Uterus (tissue), 3 donors: ENCODE measurements at regions not wholly inside any gene's neighbourhood (a gene's known extent, or its start where the extent isn't known, plus 50 kb on each side); places are given as distances from the start of the nearest gene placed in this dataset.

Source experiments
- DNase-seq, 2 donors: peaks; one replicate each; pipeline ENCODE4 v3.0.0-alpha.2; 2019 to 2020
- H3K27ac ChIP-seq, 2 donors: fragments of 200-600 bp; sonication (generic); 1 replicate in 1 of 2; 2 replicates in 1 of 2; pipeline ENCODE4 v1.5.1; 2016 to 2018
- H3K27me3 ChIP-seq, 2 donors: fragments of 200-600 bp; sonication (generic); one replicate each; pipeline ENCODE4 v1.5.1; 2018 to 2019; ENCODE audit warnings: control low read depth in 1 of 2
- H3K36me3 ChIP-seq, 2 donors: fragments of 200-600 bp; sonication (generic); one replicate each; pipeline ENCODE4 v1.5.1; 2019; ENCODE audit warnings: control low read depth in 1 of 2
- H3K4me1 ChIP-seq, 2 donors: fragments of 200-600 bp; sonication (generic); one replicate each; pipeline ENCODE4 v1.5.1; 2018 to 2019; ENCODE audit warnings: control low read depth in 1 of 2
- H3K4me3 ChIP-seq, 2 donors: fragments of 200-600 bp; sonication (generic); 1 replicate in 1 of 2; 2 replicates in 1 of 2; pipeline ENCODE4 v1.5.1; 2018 to 2019; ENCODE audit warnings: mild to moderate bottlenecking in 1 of 2
- H3K9me3 ChIP-seq, 2 donors: fragments of 200-600 bp; sonication (generic); one replicate each; pipeline ENCODE4 v1.5.1; 2019; ENCODE audit warnings: control low read depth in 1 of 2
- CTCF ChIP-seq, 4 experiments: fragments of 200-600 bp in 2 of 4; fragments of 450-650 bp in 2 of 4; sonication (generic) in 2 of 4; IDR thresholded peaks; one replicate each; pipeline ENCODE4 v1.5.1; 2016 to 2019; ENCODE audit warnings: antibody characterized with exemption in 4 of 4, mild to moderate bottlenecking in 2 of 4, moderate library complexity in 1 of 4
- POLR2A ChIP-seq, 2 donors: fragments of 450-650 bp; IDR thresholded peaks; one replicate each; pipeline ENCODE4 v1.6.1; 2016; ENCODE audit warnings: antibody characterized with exemption in 2 of 2, mild to moderate bottlenecking in 1 of 2, moderate library complexity in 1 of 2
- intact Hi-C: fragments of 100-400 bp; cut with DNase I; formaldehyde crosslinking; loops from one replicate; pipeline ENCODE4 v1.15.1; 2023; ENCODE audit warnings: low total_unique reads
- donor health status: DM: yes; HTN: yes; CAD: no.

- H3K9me3 ChIP-seq, result no peaks in the 10 kb centered on the region
- no peaks in the 10 kb centered on the region for H3K36me3 ChIP-seq
- H3K27ac ChIP-seq, result no peak overlapping the region
- no peak overlapping the region for H3K4me3 ChIP-seq
- intact Hi-C loops, result no loop called here
- H3K27me3 ChIP-seq, result no peaks in the 10 kb centered on the region
- no peak for DNase-seq
- no peaks in the 10 kb centered on the region for H3K4me1 ChIP-seq
- no peak for TF ChIP-seq POLR2A (IDR thresholded peaks at IDR 0.05)
- no peak for TF ChIP-seq CTCF (IDR thresholded peaks at IDR 0.05)
Observed at GRCh38 chr13:34085204-34085603, 267.3 kb downstream of the RFC3 start.

- DNase-seq, result no peak
- TF ChIP-seq POLR2A (IDR thresholded peaks at IDR 0.05), result no peak
- no peak for TF ChIP-seq CTCF (IDR thresholded peaks at IDR 0.05)
- Histone ChIP-seq H3K9me3 (no peaks in the 10 kb centered on the region), H3K27me3 (no peaks in the 10 kb centered on the region), H3K4me3 (no peak overlapping the region), H3K4me1 (no peaks in the 10 kb centered on the region), H3K36me3 (no peaks in the 10 kb centered on the region), H3K27ac (no peak overlapping the region)
- intact Hi-C loops, result no loop called here
Observed at GRCh38 chr13:34086281-34086680, 268.3 kb downstream of the RFC3 start.

- Histone ChIP-seq H3K36me3 (no peaks in the 10 kb centered on the region), H3K27ac (no peak overlapping the region), H3K27me3 (no peaks in the 10 kb centered on the region), H3K9me3 (no peaks in the 10 kb centered on the region), H3K4me1 (no peaks in the 10 kb centered on the region), H3K4me3 (no peak overlapping the region)
- TF ChIP-seq CTCF (IDR thresholded peaks at IDR 0.05) (no peak), POLR2A (IDR thresholded peaks at IDR 0.05) (no peak)
- no peak for DNase-seq
- intact Hi-C loops, result no loop called here
Observed at GRCh38 chr13:34087791-34088190, 269.8 kb downstream of the RFC3 start.

- Histone ChIP-seq H3K27ac (no peak overlapping the region), H3K27me3 (no peaks in the 10 kb centered on the region), H3K36me3 (no peaks in the 10 kb centered on the region), H3K4me1 (no peaks in the 10 kb centered on the region), H3K4me3 (no peak overlapping the region), H3K9me3 (no peaks in the 10 kb centered on the region)
- no peak for DNase-seq
- intact Hi-C loops, result no loop called here
- TF ChIP-seq CTCF (IDR thresholded peaks at IDR 0.05) (no peak), POLR2A (IDR thresholded peaks at IDR 0.05) (no peak)
Observed at GRCh38 chr13:34103854-34104253, 285.9 kb downstream of the RFC3 start.

- no peak for DNase-seq
- intact Hi-C loops, result no loop called here
- no peak for TF ChIP-seq POLR2A (IDR thresholded peaks at IDR 0.05)
- no peak for TF ChIP-seq CTCF (IDR thresholded peaks at IDR 0.05)
Observed at GRCh38 chr13:34104853-34105252, 286.9 kb downstream of the RFC3 start.

More at GRCh38 chr13:34104853-34105252, 286.9 kb downstream of the RFC3 start:
- no peaks in the 10 kb centered on the region for H3K27me3 ChIP-seq
- H3K9me3 ChIP-seq, result no peaks in the 10 kb centered on the region
- H3K4me3 ChIP-seq, result no peak overlapping the region
- H3K27ac ChIP-seq, result no peak overlapping the region
- H3K36me3 ChIP-seq, result no peaks in the 10 kb centered on the region
- no peaks in the 10 kb centered on the region for H3K4me1 ChIP-seq
